Hypothalamus (tissue), 51 donors: ENCODE measurements at regions not wholly inside any gene's neighbourhood (a gene's known extent, or its start where the extent isn't known, plus 50 kb on each side); places are given as distances from the start of the nearest gene placed in this dataset.

Experiments
- DNase-seq, 51 donors: peaks; one replicate each; lab custom pipeline; 2025; lab: John Stamatoyannopoulos, UW

DNA sequence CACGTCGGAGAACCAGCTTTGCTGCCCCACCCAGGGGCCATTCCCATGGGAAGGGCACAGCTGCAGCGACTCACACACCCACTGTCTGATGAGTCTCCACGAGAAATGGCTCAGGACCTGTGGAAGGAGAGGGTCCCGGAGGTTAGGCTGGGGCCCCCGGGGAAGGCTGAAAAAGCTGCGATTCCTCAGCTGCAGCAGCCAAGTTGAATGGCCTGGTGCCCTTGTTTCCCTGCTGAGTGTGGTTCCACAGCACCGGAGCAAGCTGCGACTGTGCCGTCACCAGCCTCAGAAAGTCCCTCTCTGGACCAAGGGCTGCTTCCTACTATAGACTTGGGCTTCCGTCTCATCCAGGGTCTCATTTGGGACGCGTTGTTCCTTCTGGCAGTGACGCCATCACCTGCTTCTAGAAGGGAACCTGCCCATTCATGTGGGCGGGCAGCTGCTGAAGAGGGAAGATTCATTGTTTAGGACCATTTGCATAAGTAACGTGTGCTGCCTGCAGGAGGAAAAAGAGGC lies 180.2 kb downstream of the INHBB start:
- no peak for DNase-seq

GRCh38 chr2:120526997-120527945 lies 181.3 kb downstream of the INHBB start:
- DNase-seq, result no peak

- DNase-seq, result no peak
Observed at GRCh38 chr2:120528051-120528692, 182.2 kb downstream of the INHBB start.

- DNase-seq, result no peak
Observed at GRCh38 chr2:120528693-120529076, 182.7 kb downstream of the INHBB start.

GRCh38 chr2:120530781-120531180 lies 184.8 kb downstream of the INHBB start:
- no peak for DNase-seq

DNA sequence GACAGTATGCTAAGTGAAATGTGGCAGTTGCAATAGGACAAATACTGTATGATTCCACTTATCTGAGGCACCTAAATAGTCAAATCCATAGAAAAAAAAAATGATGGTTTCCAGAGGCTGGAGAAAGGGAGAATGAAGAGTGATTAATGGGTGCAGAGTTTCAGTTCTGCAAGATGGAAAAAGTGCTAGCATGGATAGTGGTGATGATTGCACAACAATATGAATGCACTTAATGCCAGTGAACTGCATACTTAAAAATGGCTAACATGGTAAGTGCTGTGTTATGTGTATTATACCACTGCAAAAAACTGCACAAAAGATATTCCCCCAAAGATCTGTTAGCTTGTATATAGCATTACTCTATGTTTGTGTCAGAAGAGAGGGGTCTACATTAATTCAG lies 185.4 kb downstream of the INHBB start:
- DNase-seq, result no peak

GRCh38 chr2:120531863-120532600 lies 186.1 kb downstream of the INHBB start:
- DNase-seq, result no peak

DNA sequence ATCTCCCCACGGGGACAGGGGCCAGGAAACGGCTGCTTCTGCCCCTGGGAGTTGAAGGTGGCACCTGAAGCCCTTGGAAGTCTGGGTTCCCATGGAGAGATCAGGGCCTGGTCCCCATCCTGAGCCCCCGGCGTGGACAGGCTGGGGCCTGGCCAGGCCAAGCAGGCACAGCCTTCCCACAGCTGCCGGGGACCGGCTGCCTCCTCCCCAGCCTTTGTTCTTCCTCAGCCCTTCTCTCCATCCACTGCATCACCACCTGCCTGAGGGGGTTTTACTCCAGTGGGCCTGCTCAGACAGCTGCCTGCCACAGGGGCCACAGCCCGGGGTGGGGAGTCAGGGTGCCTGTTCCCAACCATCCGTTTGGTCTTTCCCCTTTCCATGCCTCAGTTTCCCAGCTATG lies 187.7 kb downstream of the INHBB start:
- no peak for DNase-seq

DNA sequence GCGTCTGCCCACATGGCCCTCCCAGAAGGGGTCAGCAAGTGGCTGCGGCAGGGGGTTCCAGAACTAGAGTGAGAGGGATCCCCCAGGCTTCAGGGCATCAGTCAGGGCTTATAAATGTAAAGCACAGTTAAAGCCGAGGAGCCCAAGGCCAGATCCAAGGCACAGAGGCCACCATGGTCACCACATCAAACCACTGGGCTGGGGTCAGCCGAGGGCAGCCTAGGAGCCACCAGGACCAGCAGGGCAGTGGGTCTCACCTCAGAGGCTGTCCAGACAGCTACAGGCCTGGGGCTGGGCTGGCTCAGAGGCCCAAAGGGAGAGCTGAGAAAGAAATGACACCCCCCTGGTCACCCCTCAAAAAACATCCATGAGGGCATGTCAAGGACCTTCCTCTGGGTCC lies 188.5 kb downstream of the INHBB start:
- no peak for DNase-seq

DNA sequence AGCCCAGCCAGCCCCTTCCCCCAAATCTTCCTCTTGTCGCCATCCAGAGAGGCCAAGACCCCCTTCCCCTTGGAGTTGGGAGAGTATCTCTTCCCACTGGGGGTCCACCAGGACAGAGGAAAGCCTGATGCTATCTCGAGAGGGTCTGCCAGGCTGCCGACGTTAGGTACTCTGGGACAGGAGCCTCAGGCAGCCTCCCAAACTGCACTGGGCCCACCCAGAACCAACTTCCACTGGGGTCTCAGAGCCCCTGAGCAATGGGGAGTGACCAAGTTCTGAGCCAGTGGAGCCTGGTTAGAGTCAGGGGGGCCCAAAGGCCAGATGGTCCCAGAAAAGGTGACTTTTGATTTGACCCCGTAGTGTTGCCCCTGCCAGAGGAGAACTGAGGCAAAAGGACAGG lies 189.1 kb downstream of the INHBB start:
- no peak for DNase-seq

DNA sequence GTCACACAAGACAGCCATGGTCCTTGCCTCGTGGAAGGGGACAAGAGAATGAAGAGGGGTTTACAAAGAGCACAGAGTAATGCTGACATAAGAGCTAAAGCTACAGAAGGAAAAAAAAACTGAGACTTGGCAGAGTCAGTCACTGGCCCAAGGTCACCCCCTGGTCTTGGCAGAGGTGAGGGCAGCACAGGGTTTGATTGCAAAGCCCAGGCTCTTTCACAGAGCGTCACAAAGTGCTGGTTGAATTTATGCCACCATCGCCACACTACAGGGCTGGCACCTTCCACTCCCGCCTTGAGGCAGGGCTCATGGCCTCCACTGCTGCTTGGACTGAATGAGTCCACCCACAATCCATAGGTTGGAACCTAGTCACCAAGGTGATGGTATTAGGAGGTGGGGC lies 190.2 kb downstream of the INHBB start:
- DNase-seq, result no peak

DNA sequence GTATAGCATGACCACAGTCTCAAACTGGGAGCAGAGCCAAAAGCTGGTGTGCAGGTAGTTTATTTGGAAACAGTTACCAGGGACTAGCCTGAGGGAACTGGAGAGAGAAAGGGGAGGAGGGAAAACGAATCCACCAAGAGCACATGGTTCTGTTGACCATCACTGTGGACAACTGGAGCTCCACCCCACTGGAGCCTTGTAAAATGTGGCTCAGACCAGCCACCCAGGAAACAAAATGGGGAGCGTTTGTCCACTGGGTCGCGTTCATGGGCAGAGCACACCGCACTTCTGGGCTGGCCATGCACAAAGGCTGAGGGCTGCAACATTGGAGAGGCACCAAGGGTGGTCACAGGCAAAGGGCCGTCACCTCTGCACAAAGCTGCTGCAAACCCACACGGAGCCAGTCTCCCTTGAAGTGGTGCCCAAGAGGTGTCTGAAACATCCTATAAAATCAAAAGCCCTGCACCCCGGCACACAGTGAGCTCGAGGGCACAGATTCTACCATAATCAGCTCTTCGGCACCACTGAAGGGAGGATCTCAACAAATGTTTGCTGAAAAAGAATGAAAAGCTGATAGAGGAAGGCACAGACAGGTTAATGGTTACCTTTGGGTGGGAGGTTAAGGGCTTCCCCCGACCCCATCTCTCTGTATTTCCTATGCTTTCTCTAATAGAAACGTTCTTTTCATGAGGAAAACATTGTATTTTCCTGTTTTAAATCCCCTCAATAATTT lies 192.9 kb downstream of the INHBB start:
- no peak for DNase-seq

DNA sequence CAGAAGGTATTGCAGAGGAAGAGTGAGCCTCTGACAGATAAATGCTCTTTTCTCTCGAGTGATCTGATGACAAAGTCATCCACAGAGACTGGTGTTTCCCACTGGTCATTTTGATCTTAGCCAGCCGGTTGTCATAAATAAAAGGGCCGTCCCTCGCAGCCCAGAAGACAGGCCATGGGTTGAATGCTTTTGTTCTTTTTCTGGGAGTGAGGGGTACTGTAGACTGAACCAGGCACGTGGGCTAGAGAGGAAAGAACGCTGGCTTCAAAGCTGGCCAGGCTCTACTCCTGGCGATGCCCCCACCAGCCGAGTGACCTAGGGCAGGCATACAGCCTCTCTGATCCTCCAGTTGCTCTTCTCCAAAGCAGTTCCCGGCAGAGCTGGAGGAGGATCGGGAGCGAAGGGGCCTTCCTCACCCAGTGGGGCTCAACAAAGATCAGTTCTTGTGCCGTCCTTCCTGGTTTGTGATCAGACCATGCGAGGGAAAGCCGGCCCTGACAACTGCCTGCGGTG lies 193.5 kb downstream of the INHBB start:
- no peak for DNase-seq

GRCh38 chr2:120539937-120540718 lies 194.2 kb downstream of the INHBB start:
- DNase-seq, result peak in 1 of 51 donors; percentile 8

- no peak for DNase-seq
Observed at GRCh38 chr2:120540719-120541552, 194.7 kb upstream of the GLI2 start.

- DNase-seq, result no peak
Observed at GRCh38 chr2:120541553-120541932, 194.1 kb upstream of the GLI2 start.

GRCh38 chr2:120541972-120542670 lies 193.5 kb upstream of the GLI2 start:
- DNase-seq, result no peak
